ENCODE measurements at regions not wholly inside any gene's neighbourhood (a gene's known extent, or its start where the extent isn't known, plus 50 kb on each side); places are given as distances from the start of the nearest gene placed in this dataset.

- no peaks in the 10 kb centered on the region for H3K9me3 ChIP-seq (ENCODE audit: control insufficient read depth, insufficient read depth, low read depth, low read length)
- ChIA-PET POLR2A (no interaction called here), CTCF (no interaction called here)
- no peak overlapping the region for H3K4me3 ChIP-seq (ENCODE audit: low read depth, low read length)
- H3K36me3 ChIP-seq (ENCODE audit: control insufficient read depth in 2 of 2, insufficient read depth in 1 of 2, low read length in 2 of 2), result no peaks in the 10 kb centered on the region
- TF ChIP-seq ZNF391 (tag by site-specific recombination; IDR thresholded peaks at IDR 0.05; ENCODE audit: borderline replicate concordance, low read depth) (no peak), ZNF19 (tag by site-specific recombination; IDR thresholded peaks at IDR 0.05; ENCODE audit: low read depth) (no peak), PRDM2 (tag by site-specific recombination; IDR thresholded peaks at IDR 0.05; ENCODE audit: borderline replicate concordance) (no peak), KLF8 (tag by site-specific recombination; IDR thresholded peaks at IDR 0.05) (no peak)
- H3K27ac ChIP-seq (ENCODE audit: extremely low read depth, low read depth, low read length), result no peak overlapping the region
- no peaks in the 10 kb centered on the region for H3K4me1 ChIP-seq (ENCODE audit: control insufficient read depth, insufficient read depth, low read length)
Observed at GRCh38 chr10:108638225-108638624, 1285.1 kb downstream of the XPNPEP1 start.

- TF ChIP-seq MEIS1 (CRISPR knock-in tag; IDR thresholded peaks at IDR 0.05; ENCODE audit: borderline replicate concordance), result no peak
- TF ChIP-seq ZNF23 (tag by site-specific recombination; IDR thresholded peaks at IDR 0.05; ENCODE audit: borderline replicate concordance), result no peak
- no peak for TF ChIP-seq KLF9 (tag by site-specific recombination; IDR thresholded peaks at IDR 0.05; ENCODE audit: low read depth)
- no peak for TF ChIP-seq ZNF544 (tag by site-specific recombination; IDR thresholded peaks at IDR 0.05)
- no peak for TF ChIP-seq ZNF610 (tag by site-specific recombination; IDR thresholded peaks at IDR 0.05; ENCODE audit: borderline replicate concordance)
- TF ChIP-seq ZBTB10 (tag by site-specific recombination; IDR thresholded peaks at IDR 0.05), result no peak
- TF ChIP-seq MZF1 (tag by site-specific recombination; IDR thresholded peaks at IDR 0.05; ENCODE audit: borderline replicate concordance), result no peak
- TF ChIP-seq PRDM2 (tag by site-specific recombination; IDR thresholded peaks at IDR 0.05; ENCODE audit: borderline replicate concordance), result no peak
- no peak for TF ChIP-seq HOXA7 (CRISPR knock-in tag; IDR thresholded peaks at IDR 0.05; ENCODE audit: borderline replicate concordance)
- TF ChIP-seq KLF10 (tag by site-specific recombination; IDR thresholded peaks at IDR 0.05), result no peak
- no peak for TF ChIP-seq ZNF596 (tag by site-specific recombination; IDR thresholded peaks at IDR 0.05)
- TF ChIP-seq ZNF837 (tag by site-specific recombination; IDR thresholded peaks at IDR 0.05), result no peak
- no peak for TF ChIP-seq ZNF621 (tag by site-specific recombination; IDR thresholded peaks at IDR 0.05)
- no peak for TF ChIP-seq ZBTB6 (tag by site-specific recombination; IDR thresholded peaks at IDR 0.05)
- no peak for TF ChIP-seq ZXDB (tag by site-specific recombination; IDR thresholded peaks at IDR 0.05)
- TF ChIP-seq IKZF3 (tag by site-specific recombination; IDR thresholded peaks at IDR 0.05), result no peak
- no peak for TF ChIP-seq TCF7L2 (IDR thresholded peaks at IDR 0.05; ENCODE audit: borderline replicate concordance, low read depth, low read length)
- Histone ChIP-seq H3K36me3 (ENCODE audit: control insufficient read depth in 2 of 2, insufficient read depth in 1 of 2, low read length in 2 of 2) (no peaks in the 10 kb centered on the region), H3K4me1 (ENCODE audit: control insufficient read depth, insufficient read depth, low read length) (no peaks in the 10 kb centered on the region), H3K27ac (ENCODE audit: extremely low read depth, low read depth, low read length) (no peak overlapping the region), H3K4me3 (ENCODE audit: low read depth, low read length) (no peak overlapping the region), H3K9me3 (ENCODE audit: control insufficient read depth, insufficient read depth, low read depth, low read length) (no peaks in the 10 kb centered on the region)
- CTCF ChIA-PET, result no interaction called here
- POLR2A ChIA-PET, result no interaction called here
Observed at GRCh38 chr10:108633046-108633445, 1290.3 kb downstream of the XPNPEP1 start.
